ENCODE measurements at regions not wholly inside any gene's neighbourhood (a gene's known extent, or its start where the extent isn't known, plus 50 kb on each side); places are given as distances from the start of the nearest gene placed in this dataset.

- no peak for DNase-seq (ENCODE audit: low read depth, low spot score)
- in situ Hi-C loops (cut with HindIII; ENCODE audit: low pct_unique_long_range_greater_than_20kb, low sequenced_read_pairs), result no loop called here
Measured at GRCh38 chr6:169988769-169989550, 237.5 kb downstream of the ERMARD start.

DNA sequence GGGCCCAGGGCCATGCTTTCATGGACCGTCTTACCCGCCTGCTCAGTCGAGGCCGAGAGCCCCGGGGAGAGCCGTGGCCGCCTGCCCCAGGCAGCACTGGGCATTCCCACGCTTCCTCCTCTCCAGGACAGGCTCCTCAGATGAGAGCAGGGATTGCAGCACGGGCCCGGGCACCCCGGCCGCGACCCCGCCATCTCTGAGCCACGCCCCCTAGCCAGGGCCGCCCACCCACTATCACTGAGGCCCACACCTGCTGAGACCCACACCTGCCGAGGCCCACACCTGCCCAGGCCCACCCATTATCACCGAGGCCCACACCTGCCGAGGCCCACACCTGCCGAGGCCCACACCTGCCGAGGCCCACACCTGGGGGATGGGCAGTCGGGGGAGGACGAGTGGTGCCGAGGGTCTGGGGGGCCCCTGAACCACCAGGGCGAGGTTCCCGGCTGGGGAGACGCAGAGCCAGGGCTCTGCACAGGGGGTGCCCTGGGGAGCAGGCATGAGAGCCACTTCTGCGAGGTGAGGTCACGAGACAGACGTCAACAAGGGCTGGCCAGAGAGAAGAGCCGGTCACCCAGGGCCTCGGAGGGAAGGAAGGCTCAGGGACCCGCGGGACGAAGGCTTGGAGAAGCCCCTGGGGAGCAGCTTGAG, 235.6 kb downstream of the ERMARD start:
- DNase-seq (ENCODE audit: low read depth, low spot score), result no peak
- in situ Hi-C loops (cut with HindIII; ENCODE audit: low pct_unique_long_range_greater_than_20kb, low sequenced_read_pairs), result no loop called here

GRCh38 chr6:169986171-169986847, 234.9 kb downstream of the ERMARD start:
- no peak for DNase-seq (ENCODE audit: low read depth, low spot score)
- in situ Hi-C loops (cut with HindIII; ENCODE audit: low pct_unique_long_range_greater_than_20kb, low sequenced_read_pairs), result no loop called here

DNA sequence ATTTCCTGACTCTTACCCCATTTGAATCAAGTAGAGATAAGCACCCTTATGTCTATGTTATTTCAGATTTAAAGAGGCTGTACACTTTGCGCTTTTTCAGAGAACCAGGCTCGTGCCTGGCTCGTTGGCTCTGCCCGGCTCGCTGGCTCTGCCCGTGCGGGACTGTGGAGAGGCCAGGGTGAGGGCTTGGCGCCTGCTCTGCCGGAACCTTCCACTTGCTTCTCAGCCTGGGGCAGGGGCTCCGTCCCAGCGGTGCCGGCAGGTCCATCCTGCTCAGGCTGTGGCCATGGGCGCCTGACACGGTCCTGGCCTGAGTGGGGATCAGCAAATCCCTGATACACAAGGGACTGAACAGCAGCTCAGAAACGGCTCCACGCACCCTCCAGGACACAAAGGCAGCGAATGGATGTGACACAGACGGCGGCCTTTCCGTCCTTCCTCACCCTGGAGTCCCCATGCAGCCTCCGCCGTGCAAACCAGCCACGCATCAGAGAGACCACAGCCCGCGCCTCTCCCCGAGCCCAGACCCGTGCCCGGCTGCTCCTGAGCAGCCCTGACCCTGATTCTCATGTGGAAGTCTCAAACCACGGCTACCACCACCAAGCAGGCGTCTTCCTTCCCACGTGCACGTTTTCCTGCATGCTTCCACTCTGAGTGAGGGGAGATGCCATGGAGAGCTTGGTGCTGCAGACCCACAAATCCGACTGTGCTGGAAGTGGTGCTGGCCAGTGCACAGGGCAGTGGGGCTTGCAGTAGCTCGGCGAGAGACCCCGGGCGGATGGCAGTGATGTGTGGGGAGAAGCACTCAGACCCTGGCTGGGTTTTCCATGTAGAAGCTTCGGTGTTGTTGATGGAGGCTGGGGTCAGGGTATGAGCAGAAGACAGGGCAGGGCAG, 233.9 kb downstream of the ERMARD start:
- no peak for DNase-seq (ENCODE audit: low read depth, low spot score)
- in situ Hi-C loops (cut with HindIII; ENCODE audit: low pct_unique_long_range_greater_than_20kb, low sequenced_read_pairs), result no loop called here

- in situ Hi-C loops (cut with HindIII; ENCODE audit: low pct_unique_long_range_greater_than_20kb, low sequenced_read_pairs), result no loop called here
- DNase-seq (ENCODE audit: low read depth, low spot score), result no peak
Measured at GRCh38 chr6:169984181-169985120, 233.0 kb downstream of the ERMARD start.

DNA sequence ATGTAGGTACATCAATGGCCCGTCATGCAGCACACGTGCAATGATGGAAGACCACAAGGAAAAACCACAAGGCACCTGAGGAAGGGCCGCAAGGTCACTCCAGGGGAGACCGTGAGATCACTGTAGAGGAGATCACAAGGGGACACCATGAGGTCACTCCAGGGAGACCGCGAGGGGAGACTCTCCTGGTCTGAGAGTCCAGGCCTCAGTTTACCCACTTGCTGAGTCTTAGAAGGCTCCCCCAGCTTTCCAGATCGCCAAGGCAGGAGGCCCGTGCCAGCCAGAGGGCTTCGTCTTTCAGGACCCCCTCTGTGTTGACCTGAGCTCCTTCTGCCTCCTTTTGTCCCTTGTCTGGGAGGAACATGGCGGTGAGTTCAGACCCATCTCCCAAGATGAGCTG, 232.2 kb downstream of the ERMARD start:
- in situ Hi-C loops (cut with HindIII; ENCODE audit: low pct_unique_long_range_greater_than_20kb, low sequenced_read_pairs), result no loop called here
- no peak for DNase-seq (ENCODE audit: low read depth, low spot score)

DNA sequence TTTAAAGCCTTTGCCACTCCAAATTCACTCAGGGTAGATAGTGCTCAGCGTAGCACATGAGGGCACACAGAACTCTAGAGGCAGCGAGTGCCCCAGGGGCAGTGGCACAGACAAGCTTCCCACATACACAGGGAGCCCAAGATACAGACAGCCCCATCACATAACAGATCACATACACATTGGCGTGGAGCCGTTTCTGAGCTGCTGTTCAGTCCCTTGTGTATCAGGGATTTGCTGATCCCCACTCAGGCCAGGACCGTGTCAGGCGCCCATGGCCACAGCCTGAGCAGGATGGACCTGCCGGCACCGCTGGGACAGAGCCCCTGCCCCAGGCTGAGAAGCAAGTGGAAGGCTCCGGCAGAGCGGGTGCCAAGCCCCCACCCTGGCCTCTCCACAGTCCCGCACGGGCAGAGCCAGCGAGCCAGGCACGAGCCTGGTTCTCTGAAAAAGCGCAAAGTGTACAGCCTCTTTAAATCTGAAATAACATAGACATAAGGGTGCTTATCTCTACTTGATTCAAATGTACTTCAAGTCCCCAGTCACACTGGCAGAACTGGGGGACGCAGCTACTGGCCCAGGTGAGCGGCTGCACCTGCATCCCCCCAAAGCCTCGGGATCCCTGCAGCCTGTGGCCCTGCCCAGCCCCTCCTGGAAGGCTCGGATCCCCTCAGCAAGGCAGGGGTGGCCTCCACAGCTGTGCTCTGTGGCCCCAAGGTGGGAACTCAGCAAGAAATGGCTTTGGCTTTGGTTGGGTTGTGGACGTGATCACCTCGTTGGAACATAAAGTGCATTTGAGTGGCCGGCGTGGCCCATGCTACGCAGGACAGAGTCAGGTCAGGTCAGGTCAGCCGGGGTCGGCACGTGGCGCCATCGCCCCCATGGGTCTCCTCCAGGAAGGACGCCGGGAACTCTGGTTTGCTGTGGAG, 231.3 kb downstream of the ERMARD start:
- in situ Hi-C loops (cut with HindIII; ENCODE audit: low pct_unique_long_range_greater_than_20kb, low sequenced_read_pairs), result no loop called here
- DNase-seq (ENCODE audit: low read depth, low spot score), result no peak

DNA sequence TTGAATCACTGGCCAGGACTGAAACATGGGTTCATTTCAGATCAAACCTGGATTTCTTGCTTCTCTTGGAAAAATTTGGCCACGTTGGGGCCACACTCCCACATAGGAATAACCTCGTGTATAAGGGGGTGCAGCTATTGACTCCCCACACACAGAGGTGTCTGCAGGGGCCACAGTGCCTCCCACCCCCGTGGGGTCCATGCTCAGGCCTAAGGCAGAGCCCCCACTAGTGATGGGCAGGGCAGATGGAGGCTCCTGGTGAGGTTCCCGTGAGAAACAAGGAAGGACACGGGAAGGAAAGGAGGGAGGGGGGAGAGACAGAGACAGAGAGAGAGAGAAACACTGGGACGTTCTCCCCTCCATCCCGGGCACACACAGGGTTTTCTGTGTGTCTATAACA, 230.5 kb downstream of the ERMARD start:
- DNase-seq (ENCODE audit: low read depth, low spot score), result no peak

DNA sequence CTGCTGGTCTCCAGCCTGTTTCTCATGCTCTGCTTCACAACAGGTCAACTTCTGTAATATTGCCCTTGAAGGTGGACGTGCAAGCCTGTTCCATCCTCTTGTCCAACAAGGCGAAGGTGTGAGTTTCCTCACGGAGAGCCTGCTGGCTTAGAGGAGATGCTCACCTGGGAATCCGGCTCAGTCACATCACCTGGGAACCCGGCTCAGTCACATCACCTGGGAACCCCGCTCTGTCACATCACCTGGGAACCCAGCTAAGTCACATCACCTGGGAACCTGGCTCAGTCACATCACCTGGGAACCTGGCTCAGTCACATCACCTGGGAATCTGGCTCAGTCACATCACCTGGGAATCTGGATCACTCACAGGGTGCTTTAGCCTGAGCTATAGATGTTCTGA, 230.1 kb downstream of the ERMARD start:
- no peak for DNase-seq (ENCODE audit: low read depth, low spot score)
- in situ Hi-C loops (cut with HindIII; ENCODE audit: low pct_unique_long_range_greater_than_20kb, low sequenced_read_pairs), result no loop called here

More for the DNA sequence above, 230.5 kb downstream of the ERMARD start:
- in situ Hi-C loops (cut with HindIII; ENCODE audit: low pct_unique_long_range_greater_than_20kb, low sequenced_read_pairs), result no loop called here

- in situ Hi-C loops (cut with HindIII; ENCODE audit: low pct_unique_long_range_greater_than_20kb, low sequenced_read_pairs), result no loop called here
- no peak for DNase-seq (ENCODE audit: low read depth, low spot score)
Measured at GRCh38 chr6:169980826-169981450, 229.5 kb downstream of the ERMARD start.

DNA sequence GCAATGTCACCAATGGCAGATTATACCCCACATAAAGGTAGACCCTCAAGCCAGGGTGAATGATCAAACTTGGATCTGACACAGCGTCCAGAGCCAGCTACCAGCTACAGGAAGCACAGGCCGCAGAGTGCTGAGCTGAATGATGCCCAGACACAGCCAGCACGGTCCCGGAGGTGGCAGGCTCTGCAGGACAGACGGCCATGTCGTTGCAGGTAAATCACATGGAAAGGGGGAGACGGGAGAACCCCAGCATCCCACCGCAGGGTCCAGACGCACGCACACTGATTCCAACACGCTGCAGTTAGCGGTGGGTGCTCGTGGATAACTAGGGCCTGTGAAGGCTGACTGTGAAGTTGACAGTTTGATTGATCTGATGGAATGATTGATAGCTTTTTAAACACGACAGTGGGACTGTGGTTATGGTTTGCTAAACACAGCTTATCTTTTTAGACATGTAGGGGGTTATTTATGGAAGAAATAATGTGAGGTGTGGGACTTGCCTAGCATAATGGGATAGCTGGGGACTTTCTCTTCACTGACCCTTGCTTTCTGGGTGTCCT, 228.5 kb downstream of the ERMARD start:
- in situ Hi-C loops (cut with HindIII; ENCODE audit: low pct_unique_long_range_greater_than_20kb, low sequenced_read_pairs), result no loop called here
- DNase-seq (ENCODE audit: low read depth, low spot score), result no peak

DNA sequence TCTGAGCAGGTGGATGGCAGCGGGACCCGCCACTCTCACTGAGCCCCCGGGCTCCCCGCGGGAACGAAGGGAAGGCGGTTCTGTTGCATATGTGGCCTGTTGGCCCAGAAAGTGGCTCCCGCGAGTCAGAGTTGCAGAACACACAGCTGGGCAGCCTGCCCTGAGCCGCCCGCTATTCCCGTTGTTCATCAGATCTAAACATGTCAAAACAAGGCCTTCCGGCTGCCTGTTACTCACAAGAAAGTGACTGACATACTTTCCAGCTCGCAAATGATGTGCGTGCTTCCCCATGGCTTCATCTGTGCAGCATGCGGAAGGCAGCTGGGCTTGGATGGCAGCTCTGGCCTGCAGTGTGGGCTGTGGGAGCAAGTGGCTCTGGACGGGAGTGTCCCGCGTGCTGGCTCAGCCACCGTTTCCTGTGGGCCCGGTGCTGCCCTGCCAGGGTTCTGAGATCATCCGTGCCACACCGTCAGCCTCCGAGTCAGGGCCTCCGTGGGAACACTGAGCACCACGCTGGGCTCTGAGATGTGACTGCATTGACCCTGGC, 227.3 kb downstream of the ERMARD start:
- in situ Hi-C loops (cut with HindIII; ENCODE audit: low pct_unique_long_range_greater_than_20kb, low sequenced_read_pairs), result no loop called here

GRCh38 chr6:169977434-169978265, 226.2 kb downstream of the ERMARD start:
- in situ Hi-C loops (cut with HindIII; ENCODE audit: low pct_unique_long_range_greater_than_20kb, low sequenced_read_pairs), result no loop called here
- no peak for DNase-seq (ENCODE audit: low read depth, low spot score)

More for the DNA sequence above, 227.3 kb downstream of the ERMARD start:
- no peak for DNase-seq (ENCODE audit: low read depth, low spot score)

Data from SK-MEL-5 (cell line).